ENCODE measurements at regions not wholly inside any gene's neighbourhood (a gene's known extent, or its start where the extent isn't known, plus 50 kb on each side); places are given as distances from the start of the nearest gene placed in this dataset.

DNA sequence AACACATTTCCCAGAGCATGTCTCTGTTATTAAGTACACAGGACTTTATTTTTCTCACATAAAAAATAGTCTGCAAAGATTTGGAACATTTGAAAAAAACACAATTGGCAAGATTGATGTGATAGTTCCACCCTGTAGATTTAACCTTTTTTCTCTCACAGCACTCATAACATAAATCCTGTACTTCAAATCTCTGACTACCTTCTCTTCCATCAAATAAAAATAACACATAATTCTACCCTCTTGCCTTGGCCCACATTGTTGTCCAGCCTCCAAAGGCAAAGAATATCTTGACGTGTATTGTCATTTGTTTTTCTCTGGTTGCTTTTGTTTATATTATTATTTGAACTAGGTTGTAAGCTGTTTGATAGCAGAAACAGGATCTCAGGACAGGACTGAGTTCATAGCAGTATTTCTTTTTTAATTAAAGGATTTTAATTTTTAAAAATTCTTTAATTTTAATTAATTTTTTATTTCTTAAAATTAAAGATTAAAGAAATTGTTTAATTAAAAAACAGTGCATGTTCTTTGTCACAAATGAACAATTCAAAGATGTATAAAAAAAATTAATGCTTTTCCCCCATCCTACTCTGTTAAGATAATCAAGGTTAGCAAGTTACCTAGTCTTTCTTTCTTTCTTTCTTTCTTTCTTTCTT is 69.1 kb upstream of the PCSK1 start:
- Histone ChIP-seq H3K4me2 (ENCODE audit: low read length) (no peak overlapping the region), H3K4me1 (ENCODE audit: control insufficient read depth in 1 of 2, insufficient read depth in 2 of 2, low read length in 2 of 2) (no peaks in the 10 kb centered on the region), H3K9ac (ENCODE audit: low read length) (no peak overlapping the region), H3K79me2 (ENCODE audit: insufficient read depth, low read length) (no peaks in the 10 kb centered on the region), H3K27me3 (ENCODE audit: insufficient read depth, low read length) (no peaks in the 10 kb centered on the region), H3K36me3 (ENCODE audit: control insufficient read depth in 1 of 2, insufficient read depth in 2 of 2, low read length in 2 of 2) (no peaks in the 10 kb centered on the region), H3K27ac (ENCODE audit: low read depth, low read length) (no peak overlapping the region), H3K4me3 (replicated peaks in 1 of 2; ENCODE audit: low read depth in 1 of 2, low read length in 2 of 2) (no peak overlapping the region), H4K20me1 (ENCODE audit: insufficient read depth) (no peaks in the 10 kb centered on the region), H3K9me2 (ENCODE audit: insufficient read depth) (no peaks in the 10 kb centered on the region), H3K9me3 (ENCODE audit: control insufficient read depth in 1 of 2, insufficient read depth in 1 of 2, low read depth in 1 of 2, low read length in 2 of 2) (no peaks in the 10 kb centered on the region), H2AFZ (ENCODE audit: low read depth, low read length, poor library complexity, severe bottlenecking) (no peak overlapping the region)
- TF ChIP-seq ZNF274 (IDR thresholded peaks at IDR 0.05; ENCODE audit: low read depth, low read length), result no peak
- no peak for TF ChIP-seq SP1 (IDR thresholded peaks at IDR 0.05; ENCODE audit: low read depth)
- TF ChIP-seq ZFX (IDR thresholded peaks at IDR 0.05), result no peak
- TF ChIP-seq, protein P1, sequence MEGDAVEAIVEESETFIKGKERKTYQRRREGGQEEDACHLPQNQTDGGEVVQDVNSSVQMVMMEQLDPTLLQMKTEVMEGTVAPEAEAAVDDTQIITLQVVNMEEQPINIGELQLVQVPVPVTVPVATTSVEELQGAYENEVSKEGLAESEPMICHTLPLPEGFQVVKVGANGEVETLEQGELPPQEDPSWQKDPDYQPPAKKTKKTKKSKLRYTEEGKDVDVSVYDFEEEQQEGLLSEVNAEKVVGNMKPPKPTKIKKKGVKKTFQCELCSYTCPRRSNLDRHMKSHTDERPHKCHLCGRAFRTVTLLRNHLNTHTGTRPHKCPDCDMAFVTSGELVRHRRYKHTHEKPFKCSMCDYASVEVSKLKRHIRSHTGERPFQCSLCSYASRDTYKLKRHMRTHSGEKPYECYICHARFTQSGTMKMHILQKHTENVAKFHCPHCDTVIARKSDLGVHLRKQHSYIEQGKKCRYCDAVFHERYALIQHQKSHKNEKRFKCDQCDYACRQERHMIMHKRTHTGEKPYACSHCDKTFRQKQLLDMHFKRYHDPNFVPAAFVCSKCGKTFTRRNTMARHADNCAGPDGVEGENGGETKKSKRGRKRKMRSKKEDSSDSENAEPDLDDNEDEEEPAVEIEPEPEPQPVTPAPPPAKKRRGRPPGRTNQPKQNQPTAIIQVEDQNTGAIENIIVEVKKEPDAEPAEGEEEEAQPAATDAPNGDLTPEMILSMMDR (IDR thresholded peaks at IDR 0.05 in 2 of 3, conservative IDR thresholded peaks at IDR 0.05 in 1 of 3; ENCODE audit: borderline replicate concordance in 1 of 3, insufficient read depth in 1 of 3, low read depth in 2 of 3, low read length in 2 of 3), result no peak
- TF ChIP-seq ELF1 (IDR thresholded peaks at IDR 0.05; ENCODE audit: borderline replicate concordance, low read depth), result no peak
- no peak for TF ChIP-seq POLR2A (IDR thresholded peaks at IDR 0.05; ENCODE audit: borderline replicate concordance, extremely low read depth, insufficient read depth, insufficient read length)
- TF ChIP-seq SIN3A (IDR thresholded peaks at IDR 0.05; ENCODE audit: low read depth), result no peak
- TF ChIP-seq JUND (IDR thresholded peaks at IDR 0.05), result no peak
- TF ChIP-seq ATF3 (IDR thresholded peaks at IDR 0.05), result no peak
- no peak for TF ChIP-seq EZH2 (IDR thresholded peaks at IDR 0.05)
- TF ChIP-seq, protein P2, sequence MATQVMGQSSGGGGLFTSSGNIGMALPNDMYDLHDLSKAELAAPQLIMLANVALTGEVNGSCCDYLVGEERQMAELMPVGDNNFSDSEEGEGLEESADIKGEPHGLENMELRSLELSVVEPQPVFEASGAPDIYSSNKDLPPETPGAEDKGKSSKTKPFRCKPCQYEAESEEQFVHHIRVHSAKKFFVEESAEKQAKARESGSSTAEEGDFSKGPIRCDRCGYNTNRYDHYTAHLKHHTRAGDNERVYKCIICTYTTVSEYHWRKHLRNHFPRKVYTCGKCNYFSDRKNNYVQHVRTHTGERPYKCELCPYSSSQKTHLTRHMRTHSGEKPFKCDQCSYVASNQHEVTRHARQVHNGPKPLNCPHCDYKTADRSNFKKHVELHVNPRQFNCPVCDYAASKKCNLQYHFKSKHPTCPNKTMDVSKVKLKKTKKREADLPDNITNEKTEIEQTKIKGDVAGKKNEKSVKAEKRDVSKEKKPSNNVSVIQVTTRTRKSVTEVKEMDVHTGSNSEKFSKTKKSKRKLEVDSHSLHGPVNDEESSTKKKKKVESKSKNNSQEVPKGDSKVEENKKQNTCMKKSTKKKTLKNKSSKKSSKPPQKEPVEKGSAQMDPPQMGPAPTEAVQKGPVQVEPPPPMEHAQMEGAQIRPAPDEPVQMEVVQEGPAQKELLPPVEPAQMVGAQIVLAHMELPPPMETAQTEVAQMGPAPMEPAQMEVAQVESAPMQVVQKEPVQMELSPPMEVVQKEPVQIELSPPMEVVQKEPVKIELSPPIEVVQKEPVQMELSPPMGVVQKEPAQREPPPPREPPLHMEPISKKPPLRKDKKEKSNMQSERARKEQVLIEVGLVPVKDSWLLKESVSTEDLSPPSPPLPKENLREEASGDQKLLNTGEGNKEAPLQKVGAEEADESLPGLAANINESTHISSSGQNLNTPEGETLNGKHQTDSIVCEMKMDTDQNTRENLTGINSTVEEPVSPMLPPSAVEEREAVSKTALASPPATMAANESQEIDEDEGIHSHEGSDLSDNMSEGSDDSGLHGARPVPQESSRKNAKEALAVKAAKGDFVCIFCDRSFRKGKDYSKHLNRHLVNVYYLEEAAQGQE (IDR thresholded peaks at IDR 0.05; ENCODE audit: low read depth), result no peak
- TF ChIP-seq POLR2AphosphoS5 (IDR thresholded peaks at IDR 0.05; ENCODE audit: low read depth, low read length), result no peak
- TF ChIP-seq TCF7L2 (IDR thresholded peaks at IDR 0.05; ENCODE audit: borderline replicate concordance, extremely low read depth, insufficient read depth, insufficient read length), result no peak
- TF ChIP-seq CEBPB (IDR thresholded peaks at IDR 0.05; ENCODE audit: low read depth), result no peak
- TF ChIP-seq RAD21 (IDR thresholded peaks at IDR 0.05; ENCODE audit: low read depth), result no peak
- no peak for TF ChIP-seq EZH2phosphoT487 (IDR thresholded peaks at IDR 0.05; ENCODE audit: borderline replicate concordance)
- no peak for TF ChIP-seq YY1 (IDR thresholded peaks at IDR 0.05; ENCODE audit: extremely low read depth, insufficient replicate concordance, low read depth, low read length)
- no TSS peak for BruUV-seq (replicated peaks)
- no peak for DNase-seq (ENCODE audit: low read depth, low spot score)
- ChIA-PET POLR2A (no interaction called here), RAD21 (ENCODE audit: low non-redundant PET in 1 of 2, low total read pairs in 2 of 2, uncharacterized antibody in 2 of 2, unreplicated experiment in 2 of 2) (no interaction called here), CTCF (no interaction called here)
- intact Hi-C loops (cut with micrococcal nuclease), result no loop called here
- ATAC-seq, result no peak

Measured in HCT116 (cell line).